Thyroid gland (tissue), 4 donors: ENCODE measurements at regions not wholly inside any gene's neighbourhood (a gene's known extent, or its start where the extent isn't known, plus 50 kb on each side); places are given as distances from the start of the nearest gene placed in this dataset.

ENCODE experiments used
- POLR2A ChIP-seq, 2 donors: fragments of 450-650 bp; IDR thresholded peaks; one replicate each; pipeline ENCODE4 v1.6.1; 2017; ENCODE audit warnings: antibody characterized with exemption in 2 of 2, mild to moderate bottlenecking in 2 of 2, moderate library complexity in 1 of 2
- TF ChIP-seq, protein P1 (sequence below), 6 experiments: fragments of 200-600 bp in 3 of 6; fragments of 450-650 bp in 3 of 6; sonication (generic) in 3 of 6; IDR thresholded peaks; one replicate each; pipeline ENCODE4 v1.5.1; 2016 to 2019; ENCODE audit warnings: antibody characterized with exemption in 6 of 6, mild to moderate bottlenecking in 2 of 6, inconsistent platforms in 1 of 6, moderate library complexity in 1 of 6

DNA sequence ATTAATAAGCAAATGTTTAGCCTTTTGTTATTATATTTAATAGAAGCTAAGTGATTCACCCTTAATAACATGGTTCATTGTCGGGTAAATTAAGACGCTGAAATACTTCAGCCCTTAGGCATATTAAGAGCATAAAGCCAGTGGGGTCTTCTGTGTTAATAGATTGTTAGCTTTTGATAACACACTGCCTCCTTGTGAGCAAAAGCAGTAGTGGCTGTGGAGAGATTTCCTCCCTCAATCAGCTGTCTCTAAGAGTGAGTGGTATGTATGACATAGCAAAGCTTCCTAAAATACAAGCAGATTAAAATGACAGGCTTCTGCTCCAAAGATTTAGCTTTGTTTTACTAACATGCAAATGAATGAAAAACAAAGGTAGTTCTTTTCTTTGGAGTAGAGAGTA lies 143.7 kb upstream of the SYT4 start:
- TF ChIP-seq, protein P1, sequence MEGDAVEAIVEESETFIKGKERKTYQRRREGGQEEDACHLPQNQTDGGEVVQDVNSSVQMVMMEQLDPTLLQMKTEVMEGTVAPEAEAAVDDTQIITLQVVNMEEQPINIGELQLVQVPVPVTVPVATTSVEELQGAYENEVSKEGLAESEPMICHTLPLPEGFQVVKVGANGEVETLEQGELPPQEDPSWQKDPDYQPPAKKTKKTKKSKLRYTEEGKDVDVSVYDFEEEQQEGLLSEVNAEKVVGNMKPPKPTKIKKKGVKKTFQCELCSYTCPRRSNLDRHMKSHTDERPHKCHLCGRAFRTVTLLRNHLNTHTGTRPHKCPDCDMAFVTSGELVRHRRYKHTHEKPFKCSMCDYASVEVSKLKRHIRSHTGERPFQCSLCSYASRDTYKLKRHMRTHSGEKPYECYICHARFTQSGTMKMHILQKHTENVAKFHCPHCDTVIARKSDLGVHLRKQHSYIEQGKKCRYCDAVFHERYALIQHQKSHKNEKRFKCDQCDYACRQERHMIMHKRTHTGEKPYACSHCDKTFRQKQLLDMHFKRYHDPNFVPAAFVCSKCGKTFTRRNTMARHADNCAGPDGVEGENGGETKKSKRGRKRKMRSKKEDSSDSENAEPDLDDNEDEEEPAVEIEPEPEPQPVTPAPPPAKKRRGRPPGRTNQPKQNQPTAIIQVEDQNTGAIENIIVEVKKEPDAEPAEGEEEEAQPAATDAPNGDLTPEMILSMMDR (IDR thresholded peaks at IDR 0.05), result no peak
- TF ChIP-seq POLR2A (IDR thresholded peaks at IDR 0.05), result no peak
